ENCODE measurements at regions not wholly inside any gene's neighbourhood (a gene's known extent, or its start where the extent isn't known, plus 50 kb on each side); places are given as distances from the start of the nearest gene placed in this dataset.

GRCh38 chr9:115192835-115193525 lies 75.0 kb upstream of the TNC start:
- Histone ChIP-seq H3K36me3 (no peaks in the 10 kb centered on the region), H3K4me3 (no peak overlapping the region), H3K27me3 (no peaks in the 10 kb centered on the region), H3K4me1 (ENCODE audit: insufficient read depth) (no peaks in the 10 kb centered on the region), H3K9me3 (no peaks in the 10 kb centered on the region), H3K27ac (no peak overlapping the region)
- WGBS, 3 donors = 38 to 67% (median 61%) methylated on average over 2 of the region's 2 CpGs
- TF ChIP-seq, protein P1, sequence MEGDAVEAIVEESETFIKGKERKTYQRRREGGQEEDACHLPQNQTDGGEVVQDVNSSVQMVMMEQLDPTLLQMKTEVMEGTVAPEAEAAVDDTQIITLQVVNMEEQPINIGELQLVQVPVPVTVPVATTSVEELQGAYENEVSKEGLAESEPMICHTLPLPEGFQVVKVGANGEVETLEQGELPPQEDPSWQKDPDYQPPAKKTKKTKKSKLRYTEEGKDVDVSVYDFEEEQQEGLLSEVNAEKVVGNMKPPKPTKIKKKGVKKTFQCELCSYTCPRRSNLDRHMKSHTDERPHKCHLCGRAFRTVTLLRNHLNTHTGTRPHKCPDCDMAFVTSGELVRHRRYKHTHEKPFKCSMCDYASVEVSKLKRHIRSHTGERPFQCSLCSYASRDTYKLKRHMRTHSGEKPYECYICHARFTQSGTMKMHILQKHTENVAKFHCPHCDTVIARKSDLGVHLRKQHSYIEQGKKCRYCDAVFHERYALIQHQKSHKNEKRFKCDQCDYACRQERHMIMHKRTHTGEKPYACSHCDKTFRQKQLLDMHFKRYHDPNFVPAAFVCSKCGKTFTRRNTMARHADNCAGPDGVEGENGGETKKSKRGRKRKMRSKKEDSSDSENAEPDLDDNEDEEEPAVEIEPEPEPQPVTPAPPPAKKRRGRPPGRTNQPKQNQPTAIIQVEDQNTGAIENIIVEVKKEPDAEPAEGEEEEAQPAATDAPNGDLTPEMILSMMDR (IDR thresholded peaks at IDR 0.05) = no peak
- DNase-seq = no peak
- intact Hi-C loops (cut with DNase I) = no loop called here

GRCh38 chr9:115193777-115194176 lies 75.8 kb upstream of the TNC start:
- DNase-seq = no peak
- no peaks in the 10 kb centered on the region for H3K36me3 ChIP-seq
- H3K27me3 ChIP-seq = no peaks in the 10 kb centered on the region
- TF ChIP-seq, protein P1 (IDR thresholded peaks at IDR 0.05) = no peak
- TF ChIP-seq EP300 (IDR thresholded peaks at IDR 0.05) (no peak), POLR2A (IDR thresholded peaks at IDR 0.05) (no peak)
- H3K4me1 ChIP-seq (ENCODE audit: insufficient read depth) = no peaks in the 10 kb centered on the region
- no peaks in the 10 kb centered on the region for H3K9me3 ChIP-seq
- no peak overlapping the region for H3K27ac ChIP-seq
- intact Hi-C loops (cut with DNase I) = no loop called here
- no peak overlapping the region for H3K4me3 ChIP-seq
- 87 to 88% (median 87%) methylated on average over 4 of the region's 4 CpGs for WGBS, 3 donors

DNA sequence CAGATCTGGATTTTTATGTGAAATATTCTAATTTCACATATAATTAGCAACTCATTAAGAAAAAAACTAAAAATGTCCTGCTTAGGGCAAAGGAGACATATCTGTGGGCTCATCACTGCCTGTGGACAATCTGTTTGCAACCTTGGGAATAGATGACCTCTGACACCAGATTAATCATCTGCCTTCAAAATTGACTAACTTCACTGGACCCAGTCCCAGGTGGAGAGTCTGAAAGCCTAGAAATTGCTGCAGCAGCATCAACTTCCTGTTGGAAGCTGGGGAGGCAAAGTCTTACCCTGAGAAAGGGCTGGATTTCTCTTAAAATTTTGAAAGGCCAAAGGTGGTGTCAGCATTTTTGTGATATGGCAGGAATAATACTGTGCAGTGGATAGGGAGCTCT lies 76.3 kb upstream of the TNC start:
- H3K4me3 ChIP-seq = no peak overlapping the region
- no peak overlapping the region for H3K27ac ChIP-seq
- no peak for TF ChIP-seq EP300 (IDR thresholded peaks at IDR 0.05)
- intact Hi-C loops (cut with DNase I) = no loop called here
- no peaks in the 10 kb centered on the region for H3K4me1 ChIP-seq (ENCODE audit: insufficient read depth)
- H3K36me3 ChIP-seq = no peaks in the 10 kb centered on the region
- DNase-seq = no peak
- H3K9me3 ChIP-seq = no peaks in the 10 kb centered on the region
- no peaks in the 10 kb centered on the region for H3K27me3 ChIP-seq

GRCh38 chr9:115195912-115196311 lies 78.0 kb upstream of the TNC start:
- Histone ChIP-seq H3K4me3 (no peak overlapping the region), H3K27ac (no peak overlapping the region), H3K4me1 (ENCODE audit: insufficient read depth) (no peaks in the 10 kb centered on the region), H3K9me3 (no peaks in the 10 kb centered on the region), H3K27me3 (no peaks in the 10 kb centered on the region), H3K36me3 (no peaks in the 10 kb centered on the region)
- intact Hi-C loops (cut with DNase I) = no loop called here
- no peak for DNase-seq
- 89 to 91% (median 90%) methylated on average over 1 of the region's 1 CpG for WGBS, 3 donors
- TF ChIP-seq EP300 (IDR thresholded peaks at IDR 0.05) = no peak
- TF ChIP-seq POLR2A (IDR thresholded peaks at IDR 0.05) = no peak
- TF ChIP-seq, protein P1 (IDR thresholded peaks at IDR 0.05) = no peak

DNA sequence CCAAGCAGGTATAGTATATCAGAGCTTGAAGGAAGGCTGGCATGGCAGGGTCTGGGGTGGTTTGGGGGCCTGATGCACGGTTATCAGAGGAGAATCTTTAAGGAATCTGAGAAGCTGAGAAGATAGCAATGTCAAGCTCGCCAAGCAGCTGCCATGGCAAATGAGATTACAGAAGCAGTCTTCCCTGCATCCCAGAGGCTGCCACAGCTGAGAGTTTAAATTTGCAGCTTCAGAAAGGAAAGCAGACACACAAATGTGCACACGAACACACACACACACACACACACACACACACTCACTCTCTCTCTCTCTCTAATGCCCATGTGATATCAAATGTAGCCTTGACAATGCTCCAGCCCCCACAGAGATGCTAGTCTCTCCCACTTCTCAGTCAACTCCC lies 79.0 kb upstream of the TNC start:
- intact Hi-C loops (cut with DNase I) = no loop called here
- Histone ChIP-seq H3K4me3 (no peak overlapping the region), H3K4me1 (ENCODE audit: insufficient read depth) (no peaks in the 10 kb centered on the region), H3K27me3 (no peaks in the 10 kb centered on the region), H3K36me3 (no peaks in the 10 kb centered on the region), H3K27ac (no peak overlapping the region), H3K9me3 (no peaks in the 10 kb centered on the region)
- no peak for DNase-seq
- WGBS, 3 donors = 31 to 45% (median 43%) methylated on average over 3 of the region's 3 CpGs
- TF ChIP-seq, protein P1 (IDR thresholded peaks at IDR 0.05) = no peak
- TF ChIP-seq POLR2A (IDR thresholded peaks at IDR 0.05) (no peak), EP300 (IDR thresholded peaks at IDR 0.05) (no peak)
